GM21786 (cell line): ENCODE measurements at regions not wholly inside any gene's neighbourhood (a gene's known extent, or its start where the extent isn't known, plus 50 kb on each side); places are given as distances from the start of the nearest gene placed in this dataset.
"Not testable (repeated sequence)": the region's sequence is repeated elsewhere in the genome, so short reads cannot be mapped to it uniquely, and the experiment has no call there.

Experiments
- ATAC-seq: cut with Tn5 transposase; IDR thresholded peaks from one replicate; pipeline ENCODE4 v1.9.1; 2021; ENCODE audit not compliant: unreplicated experiment

- no peak for ATAC-seq
Measured at GRCh38 chr10:117782276-117782675, 239.7 kb downstream of the EMX2 start.

- ATAC-seq = no peak
Measured at GRCh38 chr10:117783698-117784395, 241.3 kb downstream of the EMX2 start.

GRCh38 chr10:117784776-117785175, 242.2 kb downstream of the EMX2 start:
- no peak for ATAC-seq

GRCh38 chr10:117788911-117789310, 246.4 kb downstream of the EMX2 start:
- no peak for ATAC-seq

GRCh38 chr10:117790179-117790578, 247.6 kb downstream of the EMX2 start:
- no peak for ATAC-seq

GRCh38 chr10:117790621-117791020, 248.1 kb downstream of the EMX2 start:
- ATAC-seq = no peak

GRCh38 chr10:117792214-117792613, 249.7 kb downstream of the EMX2 start:
- no peak for ATAC-seq

- ATAC-seq = no peak
Measured at GRCh38 chr10:117796130-117796745, 250.5 kb downstream of the RAB11FIP2 start.

- ATAC-seq = no peak
Measured at GRCh38 chr10:117797296-117797695, 249.4 kb downstream of the RAB11FIP2 start.

- no peak for ATAC-seq
Measured at GRCh38 chr10:117801691-117802090, 245.1 kb downstream of the RAB11FIP2 start.

- no peak for ATAC-seq
Measured at GRCh38 chr10:117804470-117805011, 242.2 kb downstream of the RAB11FIP2 start.

- no peak for ATAC-seq
Measured at GRCh38 chr10:117805139-117805538, 241.6 kb downstream of the RAB11FIP2 start.

- no peak for ATAC-seq
Measured at GRCh38 chr10:117807441-117807840, 239.3 kb downstream of the RAB11FIP2 start.

- not testable (repeated sequence) for ATAC-seq
Measured at GRCh38 chr10:117815816-117816215, 230.9 kb downstream of the RAB11FIP2 start.

GRCh38 chr10:117817116-117817515, 229.6 kb downstream of the RAB11FIP2 start:
- no peak for ATAC-seq

GRCh38 chr10:117818721-117819120, 228.0 kb downstream of the RAB11FIP2 start:
- ATAC-seq = no peak

GRCh38 chr10:117819304-117819703, 227.4 kb downstream of the RAB11FIP2 start:
- no peak for ATAC-seq

GRCh38 chr10:117823980-117824379, 222.8 kb downstream of the RAB11FIP2 start:
- no peak for ATAC-seq

- no peak for ATAC-seq
Measured at GRCh38 chr10:117830205-117830604, 216.5 kb downstream of the RAB11FIP2 start.

GRCh38 chr10:117830787-117831212, 215.9 kb downstream of the RAB11FIP2 start:
- ATAC-seq = no peak

- not testable (repeated sequence) for ATAC-seq
Measured at GRCh38 chr10:117838500-117839498, 207.9 kb downstream of the RAB11FIP2 start.
